PFSK-1 (cell line): ENCODE measurements at regions not wholly inside any gene's neighbourhood (a gene's known extent, or its start where the extent isn't known, plus 50 kb on each side); places are given as distances from the start of the nearest gene placed in this dataset.

Experiments
- FOXP2 ChIP-seq: optimal IDR thresholded peaks from 2 replicates; pipeline ENCODE3; 2011; ENCODE audit warnings: borderline replicate concordance, control low read depth, inconsistent platforms; ENCODE audit not compliant: insufficient read depth; ENCODE audit errors: extremely low read length, extremely low read depth
- POLR2AphosphoS5 ChIP-seq: IDR thresholded peaks from 2 replicates; pipeline ENCODE4 v1.6.1; 2012; ENCODE audit warnings: low read depth, mild to moderate bottlenecking, control low read depth, low read length, moderate library complexity
- REST ChIP-seq, 2 experiments: IDR thresholded peaks; 2 replicates each; pipeline versions ENCODE4 v1.6.1 to v1.8.0; 2011 to 2012; ENCODE audit warnings: low read depth in 2 of 2, low read length in 2 of 2, control low read depth in 1 of 2, inconsistent platforms in 1 of 2, mild to moderate bottlenecking in 1 of 2, moderate library complexity in 1 of 2; ENCODE audit not compliant: insufficient read depth in 1 of 2
- SIN3A ChIP-seq: IDR thresholded peaks from 2 replicates; pipeline ENCODE4 v1.6.1; 2012; ENCODE audit warnings: mild to moderate bottlenecking, low read length, moderate library complexity, borderline replicate concordance; ENCODE audit not compliant: insufficient read depth
- TAF1 ChIP-seq: IDR thresholded peaks from 2 replicates; pipeline ENCODE4 v1.6.1; 2012; ENCODE audit warnings: low read length, control low read depth, borderline replicate concordance; ENCODE audit not compliant: insufficient read depth

- no peak for TF ChIP-seq REST (IDR thresholded peaks at IDR 0.05; ENCODE audit: insufficient read depth in 1 of 2, low read depth in 2 of 2, low read length in 2 of 2)
- no peak for TF ChIP-seq FOXP2
- no peak for TF ChIP-seq SIN3A
- TF ChIP-seq TAF1, result no peak
- TF ChIP-seq POLR2AphosphoS5, result no peak
Observed at GRCh38 chr11:23370580-23371275, 510.5 kb upstream of the CCDC179 start.

DNA sequence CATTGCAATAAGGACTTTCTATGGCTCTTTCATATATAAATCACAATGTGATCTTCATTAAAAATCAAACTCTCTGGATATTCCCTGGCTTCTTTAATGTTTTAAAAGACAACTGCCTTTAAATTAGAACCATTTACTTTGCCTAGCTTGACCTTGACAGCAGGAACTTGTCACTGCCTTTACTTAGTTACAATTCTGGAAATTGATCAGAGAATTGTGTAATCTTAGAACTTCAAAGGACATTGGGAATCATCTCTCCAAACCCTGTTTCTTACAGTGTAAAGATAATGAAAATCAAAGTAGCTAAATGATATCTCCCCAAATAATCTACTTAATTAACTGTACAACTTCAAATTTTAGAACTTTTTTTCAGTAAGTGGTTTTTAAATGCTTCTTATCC, 517.6 kb upstream of the CCDC179 start:
- no peak for TF ChIP-seq TAF1
- no peak for TF ChIP-seq SIN3A
- TF ChIP-seq REST (IDR thresholded peaks at IDR 0.05; ENCODE audit: insufficient read depth in 1 of 2, low read depth in 2 of 2, low read length in 2 of 2), result no peak
- no peak for TF ChIP-seq POLR2AphosphoS5

DNA sequence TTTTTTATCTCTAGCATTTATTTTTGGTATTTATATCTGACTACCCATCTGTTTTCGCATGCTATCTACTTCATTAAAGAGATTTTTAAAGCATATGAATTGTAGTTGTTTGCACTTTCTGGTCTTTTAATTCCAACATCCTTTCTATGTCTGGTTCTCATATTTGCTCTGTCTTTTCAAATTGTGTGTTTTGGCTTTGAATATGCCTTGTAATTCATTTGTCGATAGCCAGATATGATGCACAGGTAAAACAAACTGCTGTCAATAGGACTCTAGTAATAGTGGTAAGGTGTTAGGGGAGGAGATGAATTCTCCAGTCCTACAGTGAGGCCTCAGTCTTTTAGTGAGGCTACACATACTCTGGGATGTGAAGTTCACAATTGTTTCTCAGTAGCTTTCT, 530.8 kb upstream of the CCDC179 start:
- TF ChIP-seq POLR2AphosphoS5, result no peak
- TF ChIP-seq TAF1, result no peak
- TF ChIP-seq REST (IDR thresholded peaks at IDR 0.05; ENCODE audit: insufficient read depth in 1 of 2, low read depth in 2 of 2, low read length in 2 of 2), result no peak
- TF ChIP-seq FOXP2, result no peak
- no peak for TF ChIP-seq SIN3A

- TF ChIP-seq REST (IDR thresholded peaks at IDR 0.05; ENCODE audit: insufficient read depth in 1 of 2, low read depth in 2 of 2, low read length in 2 of 2), result no peak
- no peak for TF ChIP-seq FOXP2
- TF ChIP-seq SIN3A, result no peak
- no peak for TF ChIP-seq TAF1
- TF ChIP-seq POLR2AphosphoS5, result no peak
Observed at GRCh38 chr11:23398052-23398451, 537.8 kb upstream of the CCDC179 start.

DNA sequence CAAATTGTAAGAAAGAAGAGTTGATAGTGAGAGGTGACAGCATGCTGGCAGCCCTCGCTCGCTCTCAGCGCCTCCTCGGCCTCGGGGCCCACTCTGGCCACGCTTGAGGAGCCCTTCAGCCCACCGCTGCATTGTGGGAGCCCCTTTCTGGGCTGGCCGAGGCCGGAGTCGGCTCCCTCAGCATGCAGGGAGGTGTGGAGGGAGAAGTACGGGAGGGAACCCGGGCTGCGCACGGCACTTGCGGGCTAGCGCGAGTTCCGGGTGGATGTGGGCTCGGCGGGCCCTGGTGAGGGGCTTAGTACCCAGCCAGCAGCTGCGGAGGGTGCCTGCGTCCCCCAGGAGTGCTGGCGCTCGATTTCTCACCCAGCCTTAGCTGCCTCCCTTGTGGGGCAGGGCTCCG, 539.7 kb upstream of the CCDC179 start:
- TF ChIP-seq REST (IDR thresholded peaks at IDR 0.05; ENCODE audit: insufficient read depth in 1 of 2, low read depth in 2 of 2, low read length in 2 of 2), result no peak
- no peak for TF ChIP-seq POLR2AphosphoS5
- no peak for TF ChIP-seq FOXP2
- TF ChIP-seq TAF1, result no peak
- TF ChIP-seq SIN3A, result no peak
